Neuronal stem cell (in vitro differentiated cells): ENCODE measurements at regions not wholly inside any gene's neighbourhood (a gene's known extent, or its start where the extent isn't known, plus 50 kb on each side); places are given as distances from the start of the nearest gene placed in this dataset.
"Not testable (repeated sequence)": the region's sequence is repeated elsewhere in the genome, so short reads cannot be mapped to it uniquely, and the experiment has no call there.

Experiments
- DNase-seq: peaks from one replicate; pipeline ENCODE4 v3.0.0-alpha.2; 2013; ENCODE audit warnings: low spot score
- H2AFZ ChIP-seq: one replicate; pipeline ENCODE4 v1.6.1; 2013; ENCODE audit warnings: mild to moderate bottlenecking, low read length, inconsistent platforms
- H2AK5ac ChIP-seq: 2 replicates; pipeline ENCODE4 v1.6.1; 2013; ENCODE audit warnings: low read depth, mild to moderate bottlenecking, inconsistent platforms, low read length, moderate library complexity, mixed read lengths
- H2BK120ac ChIP-seq: 2 replicates; pipeline ENCODE4 v1.6.1; 2013; ENCODE audit warnings: low read depth, mild to moderate bottlenecking, inconsistent platforms, low read length, moderate library complexity, mixed read lengths
- H2BK12ac ChIP-seq: one replicate; pipeline ENCODE4 v1.6.1; 2013; ENCODE audit warnings: low read length, inconsistent platforms
- H2BK15ac ChIP-seq: 2 replicates; pipeline ENCODE4 v1.6.1; 2013; ENCODE audit warnings: mild to moderate bottlenecking, low read length, inconsistent platforms, mixed read lengths
- H2BK5ac ChIP-seq: one replicate; pipeline ENCODE4 v1.6.1; 2013; ENCODE audit warnings: inconsistent platforms, mild to moderate bottlenecking, low read length, moderate library complexity
- H3K14ac ChIP-seq: one replicate; pipeline ENCODE4 v1.6.1; 2013; ENCODE audit warnings: low read length, inconsistent platforms
- H3K18ac ChIP-seq: 2 replicates; pipeline ENCODE4 v1.6.1; 2013; ENCODE audit warnings: low read length, inconsistent platforms
- H3K23ac ChIP-seq: 2 replicates; pipeline ENCODE4 v1.6.1; 2013; ENCODE audit warnings: low read depth, mild to moderate bottlenecking, mixed read lengths, low read length, inconsistent platforms; ENCODE audit not compliant: poor library complexity
- H3K27ac ChIP-seq: replicated peaks from 3 replicates; pipeline ENCODE4 v1.5.1; 2013; ENCODE audit warnings: low read length, inconsistent platforms
- H3K27me3 ChIP-seq, 3 experiments: 2 replicates each; pipeline ENCODE4 v1.6.1; 2013; ENCODE audit warnings: low read length in 3 of 3, mild to moderate bottlenecking in 2 of 3, inconsistent platforms in 1 of 3, low read depth in 1 of 3, mixed read lengths in 1 of 3, moderate library complexity in 1 of 3; ENCODE audit not compliant: control insufficient read depth in 3 of 3, insufficient read depth in 3 of 3
- H3K36me3 ChIP-seq, 2 donors: replicated peaks in 1 of 2; 2 replicates each; pipeline ENCODE4 v1.6.1; 2013; ENCODE audit warnings: low read length in 2 of 2; ENCODE audit not compliant: control insufficient read depth in 2 of 2, insufficient read depth in 2 of 2
- H3K4ac ChIP-seq: 2 replicates; pipeline ENCODE4 v1.6.1; 2013; ENCODE audit warnings: inconsistent platforms, mild to moderate bottlenecking, low read length, moderate library complexity
- H3K4me1 ChIP-seq, 2 donors: 1 replicate in 1 of 2; 2 replicates in 1 of 2; pipeline ENCODE4 v1.6.1; 2013; ENCODE audit warnings: low read length in 2 of 2, low read depth in 1 of 2; ENCODE audit not compliant: control insufficient read depth in 2 of 2, insufficient read depth in 1 of 2
- H3K4me2 ChIP-seq: one replicate; pipeline ENCODE4 v1.6.1; 2013; ENCODE audit warnings: mild to moderate bottlenecking, low read length, inconsistent platforms; ENCODE audit not compliant: insufficient read depth, poor library complexity, severe bottlenecking
- H3K4me3 ChIP-seq, 2 donors: 2 replicates each; pipeline ENCODE4 v1.5.1; 2013; ENCODE audit warnings: low read length in 2 of 2, mild to moderate bottlenecking in 2 of 2, inconsistent platforms in 1 of 2, moderate library complexity in 1 of 2
- H3K79me1 ChIP-seq: one replicate; pipeline ENCODE4 v1.6.1; 2013; ENCODE audit warnings: low read depth, mild to moderate bottlenecking, inconsistent platforms, low read length, moderate library complexity
- H3K9ac ChIP-seq: one replicate; pipeline ENCODE4 v1.6.1; 2013; ENCODE audit warnings: mild to moderate bottlenecking, low read depth, low read length, inconsistent platforms; ENCODE audit not compliant: poor library complexity
- H3K9me3 ChIP-seq, 2 donors: replicated peaks in 1 of 2; 2 replicates each; pipeline versions ENCODE3 to v1.6.1; 2013; ENCODE audit warnings: low read length in 2 of 2, mild to moderate bottlenecking in 2 of 2, inconsistent platforms in 1 of 2, low read depth in 1 of 2, mixed read lengths in 1 of 2, moderate library complexity in 1 of 2; ENCODE audit not compliant: control insufficient read depth in 2 of 2, insufficient read depth in 1 of 2
- H4K8ac ChIP-seq: one replicate; pipeline ENCODE4 v1.6.1; 2013; ENCODE audit warnings: low read depth, mild to moderate bottlenecking, inconsistent platforms, low read length, moderate library complexity
- H4K91ac ChIP-seq: one replicate; pipeline ENCODE4 v1.6.1; 2013; ENCODE audit warnings: low read length, low read depth, mild to moderate bottlenecking, inconsistent platforms; ENCODE audit not compliant: poor library complexity
- WGBS, 2 donors: extraction: QIAGEN DNeasy Blood & Tissue Kit; methylation state at CpG; one replicate each; pipeline ENCODE4 v1.1.7; 2013; ENCODE audit warnings: missing lambda C conversion rate in 2 of 2, mixed read lengths in 1 of 2; ENCODE audit not compliant: insufficient read length in 2 of 2, insufficient replicate concordance in 1 of 2; ENCODE audit errors: extremely low coverage in 2 of 2; 5-methylcytosine and 5-hydroxymethylcytosine counted together

DNA sequence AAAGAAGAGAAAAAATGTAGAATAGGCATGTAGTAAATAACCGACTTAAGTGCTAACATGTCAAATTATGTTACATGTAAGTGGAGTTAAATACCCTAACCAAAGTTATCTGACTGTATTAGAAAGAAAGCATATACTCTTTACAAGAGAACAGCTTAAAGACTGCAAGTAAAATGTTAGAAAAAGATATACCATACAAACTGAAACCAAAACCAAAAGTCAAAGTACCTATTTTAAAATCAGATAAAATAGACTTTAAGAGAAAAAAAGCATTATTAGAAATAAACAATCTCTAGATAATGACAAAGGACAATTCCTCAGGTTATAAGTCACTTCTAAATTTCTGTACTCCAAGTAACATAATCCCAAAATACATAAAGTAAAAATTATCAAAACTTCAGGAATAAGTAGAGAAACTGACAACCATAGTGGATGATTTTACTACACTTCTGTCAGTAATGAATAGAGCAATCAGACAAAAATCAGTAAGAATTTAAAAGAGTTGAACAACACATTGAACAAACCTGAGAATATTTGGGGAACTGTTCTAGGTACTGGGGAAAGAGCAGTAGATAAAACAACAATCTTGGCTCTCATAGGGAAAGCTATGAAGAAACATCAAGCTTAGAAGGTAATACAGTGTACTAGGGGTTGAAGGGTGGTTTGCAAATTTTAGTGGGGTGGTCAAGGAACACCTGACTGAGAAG, 127.3 kb downstream of the TBX19 start:
- H2BK12ac ChIP-seq: no peak overlapping the region
- H3K27ac ChIP-seq: no peak overlapping the region
- no peak overlapping the region for H2BK120ac ChIP-seq
- H3K4me1 ChIP-seq: no peaks in the 10 kb centered on the region
- no peak overlapping the region for H4K91ac ChIP-seq
- H3K36me3 ChIP-seq: no peaks in the 10 kb centered on the region
- H2AK5ac ChIP-seq: no peak overlapping the region
- no peak overlapping the region for H3K18ac ChIP-seq
- H3K4me2 ChIP-seq: no peak overlapping the region
- H2BK5ac ChIP-seq: no peak overlapping the region
- H3K4me3 ChIP-seq: no peak overlapping the region
- no peaks in the 10 kb centered on the region for H3K9me3 ChIP-seq
- H3K4ac ChIP-seq: no peak overlapping the region
- H3K23ac ChIP-seq: no peak overlapping the region
- H4K8ac ChIP-seq: no peak overlapping the region
- no peak for DNase-seq
- no CpG with 5 or more reads among the region's 1 CpG for WGBS, 2 donors
- H3K79me1 ChIP-seq: no peaks in the 10 kb centered on the region
- H2AFZ ChIP-seq: no peak overlapping the region
- no peaks in the 10 kb centered on the region for H3K27me3 ChIP-seq
- no peak overlapping the region for H2BK15ac ChIP-seq
- no peak overlapping the region for H3K9ac ChIP-seq
- no peak overlapping the region for H3K14ac ChIP-seq

- H3K14ac ChIP-seq: no peak overlapping the region
- H3K4ac ChIP-seq: no peak overlapping the region
- no peak overlapping the region for H2BK5ac ChIP-seq
- no peak overlapping the region for H2BK12ac ChIP-seq
- no peak overlapping the region for H3K4me2 ChIP-seq
- H3K4me3 ChIP-seq: no peak overlapping the region
- no peak overlapping the region for H3K18ac ChIP-seq
- no peak overlapping the region for H3K9ac ChIP-seq
- no peak overlapping the region for H3K27ac ChIP-seq
- H2BK120ac ChIP-seq: no peak overlapping the region
- no peak overlapping the region for H3K23ac ChIP-seq
- H4K91ac ChIP-seq: no peak overlapping the region
- WGBS, 2 donors: no CpG with 5 or more reads among the region's 3 CpGs
- H3K27me3 ChIP-seq: no peaks in the 10 kb centered on the region
- H2BK15ac ChIP-seq: no peak overlapping the region
- H3K36me3 ChIP-seq: no peaks in the 10 kb centered on the region
- H2AFZ ChIP-seq: no peak overlapping the region
- no peaks in the 10 kb centered on the region for H3K79me1 ChIP-seq
- no peaks in the 10 kb centered on the region for H3K9me3 ChIP-seq
- H2AK5ac ChIP-seq: no peak overlapping the region
- H4K8ac ChIP-seq: no peak overlapping the region
- H3K4me1 ChIP-seq: no peaks in the 10 kb centered on the region
- DNase-seq: no peak
Measured at GRCh38 chr1:168405906-168406549, 125.4 kb downstream of the TBX19 start.

- Histone ChIP-seq H2BK5ac (no peak overlapping the region), H3K18ac (no peak overlapping the region), H2BK15ac (no peak overlapping the region), H3K36me3 (no peaks in the 10 kb centered on the region), H3K4me3 (no peak overlapping the region), H3K27me3 (no peaks in the 10 kb centered on the region), H2AK5ac (no peak overlapping the region), H3K9ac (no peak overlapping the region), H3K9me3 (no peaks in the 10 kb centered on the region), H3K23ac (no peak overlapping the region), H4K91ac (no peak overlapping the region), H3K4me1 (peaks cover 0 to 7% of the 10 kb centered on the region in 2 donors), H3K79me1 (no peaks in the 10 kb centered on the region), H3K4me2 (no peak overlapping the region), H3K14ac (no peak overlapping the region), H3K4ac (no peak overlapping the region), H2BK120ac (no peak overlapping the region), H2AFZ (no peak overlapping the region), H3K27ac (no peak overlapping the region), H4K8ac (no peak overlapping the region), H2BK12ac (no peak overlapping the region)
- no CpG with 5 or more reads among the region's 2 CpGs for WGBS, 2 donors
- no peak for DNase-seq
Measured at GRCh38 chr1:168403140-168403539, 122.5 kb downstream of the TBX19 start.

GRCh38 chr1:168402466-168402865, 121.8 kb downstream of the TBX19 start:
- H3K14ac ChIP-seq, H3K4me2 ChIP-seq, H2BK12ac ChIP-seq, H3K4me3 ChIP-seq, H2BK120ac ChIP-seq, H3K9me3 ChIP-seq, DNase-seq, H2AK5ac ChIP-seq, H3K27me3 ChIP-seq, H3K36me3 ChIP-seq, H2BK5ac ChIP-seq, H4K91ac ChIP-seq, H3K79me1 ChIP-seq, H3K4me1 ChIP-seq, H2BK15ac ChIP-seq, H3K9ac ChIP-seq, H2AFZ ChIP-seq, H3K23ac ChIP-seq, H4K8ac ChIP-seq, H3K18ac ChIP-seq, H3K4ac ChIP-seq, H3K27ac ChIP-seq: not testable (repeated sequence)
- WGBS, 2 donors: no CpG with 5 or more reads among the region's 3 CpGs
